ENCODE measurements at regions not wholly inside any gene's neighbourhood (a gene's known extent, or its start where the extent isn't known, plus 50 kb on each side); places are given as distances from the start of the nearest gene placed in this dataset.

- TF ChIP-seq, protein P1, sequence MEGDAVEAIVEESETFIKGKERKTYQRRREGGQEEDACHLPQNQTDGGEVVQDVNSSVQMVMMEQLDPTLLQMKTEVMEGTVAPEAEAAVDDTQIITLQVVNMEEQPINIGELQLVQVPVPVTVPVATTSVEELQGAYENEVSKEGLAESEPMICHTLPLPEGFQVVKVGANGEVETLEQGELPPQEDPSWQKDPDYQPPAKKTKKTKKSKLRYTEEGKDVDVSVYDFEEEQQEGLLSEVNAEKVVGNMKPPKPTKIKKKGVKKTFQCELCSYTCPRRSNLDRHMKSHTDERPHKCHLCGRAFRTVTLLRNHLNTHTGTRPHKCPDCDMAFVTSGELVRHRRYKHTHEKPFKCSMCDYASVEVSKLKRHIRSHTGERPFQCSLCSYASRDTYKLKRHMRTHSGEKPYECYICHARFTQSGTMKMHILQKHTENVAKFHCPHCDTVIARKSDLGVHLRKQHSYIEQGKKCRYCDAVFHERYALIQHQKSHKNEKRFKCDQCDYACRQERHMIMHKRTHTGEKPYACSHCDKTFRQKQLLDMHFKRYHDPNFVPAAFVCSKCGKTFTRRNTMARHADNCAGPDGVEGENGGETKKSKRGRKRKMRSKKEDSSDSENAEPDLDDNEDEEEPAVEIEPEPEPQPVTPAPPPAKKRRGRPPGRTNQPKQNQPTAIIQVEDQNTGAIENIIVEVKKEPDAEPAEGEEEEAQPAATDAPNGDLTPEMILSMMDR (conservative IDR thresholded peaks at IDR 0.05; ENCODE audit: low read depth, low read length), result no peak
- TF ChIP-seq USF2 (IDR thresholded peaks at IDR 0.05; ENCODE audit: low read depth, low read length) (no peak), MXI1 (IDR thresholded peaks at IDR 0.05; ENCODE audit: borderline replicate concordance, low read depth, low read length) (no peak), CEBPB (IDR thresholded peaks at IDR 0.05; ENCODE audit: low read depth, low read length) (no peak), POLR2A (IDR thresholded peaks at IDR 0.05; ENCODE audit: low read depth, low read length) (no peak), RCOR1 (IDR thresholded peaks at IDR 0.05; ENCODE audit: insufficient replicate concordance, low read length) (no peak)
Observed at GRCh38 chr4:186919340-186919739, 195.7 kb upstream of the FAT1 start.
